K562 (cell line): ENCODE measurements at regions not wholly inside any gene's neighbourhood (a gene's known extent, or its start where the extent isn't known, plus 50 kb on each side); places are given as distances from the start of the nearest gene placed in this dataset.

Source experiments
- ATAC-seq: fragments of 200-7000 bp; cut with Tn5 transposase; 3 replicates; pipeline ENCODE4 v1.9.1; 2020; ENCODE audit warnings: moderate library complexity
- BruUV-seq: library from RNA; stranded (reverse); fragments of 400-500 nt; replicated peaks from 2 replicates; lab custom pipeline; 2021; lab: Mats Ljungman, UMichigan
- CTCF ChIA-PET: fragments of 300-600 bp; formaldehyde crosslinking; extraction: SDS; loops from one replicate; lab custom pipeline; 2021; ENCODE audit warnings: low intra/inter-chr PET ratio; lab: Yijun Ruan, JAX
- POLR2A ChIA-PET: fragments of 300-600, 350-650 bp; sonication (Branson Sonifier 250); formaldehyde crosslinking; extraction: SDS; loops from one replicate; lab custom pipeline; 2021; ENCODE audit warnings: antibody characterized with exemption, inconsistent platforms; lab: Yijun Ruan, JAX
- DNase-seq, 4 experiments: peaks; one replicate each; pipeline versions ENCODE4 v3.0.0 to v3.0.0-alpha.2; 2011 to 2018; ENCODE audit warnings: low spot score in 3 of 4, mixed read lengths in 3 of 4; ENCODE audit errors: extremely low read depth in 1 of 4
- FAIRE-seq: peaks from 2 replicates; lab custom pipeline; 2011; peaks lifted over from hg19 to GRCh38; lab: Jason Lieb, UNC
- H2AFZ ChIP-seq: 2 replicates; pipeline ENCODE4 v1.6.0; 2011; ENCODE audit warnings: low read depth, low read length, control low read depth, inconsistent platforms
- H3K27ac ChIP-seq: fragments of 200-600 bp; 3 replicates; pipeline ENCODE4 v1.8.0; 2011; ENCODE audit warnings: low read depth, mild to moderate bottlenecking, control low read depth, inconsistent platforms, low read length, moderate library complexity, mixed read lengths; ENCODE audit errors: extremely low read depth
- H3K27me3 ChIP-seq, 2 experiments: fragments of 300-600 bp in 1 of 2; 2 replicates in 1 of 2; 3 replicates in 1 of 2; pipeline versions ENCODE4 v1.6.0 to v1.8.0; 2011; ENCODE audit warnings: inconsistent platforms in 2 of 2, low read length in 2 of 2, mild to moderate bottlenecking in 1 of 2, mixed read lengths in 1 of 2, moderate library complexity in 1 of 2; ENCODE audit not compliant: control insufficient read depth in 2 of 2, insufficient read depth in 2 of 2
- H3K36me3 ChIP-seq: fragments of 300-600 bp; 3 replicates; pipeline ENCODE4 v1.8.0; 2011; ENCODE audit warnings: mild to moderate bottlenecking, low read length, inconsistent platforms; ENCODE audit not compliant: control insufficient read depth, insufficient read depth
- H3K4me1 ChIP-seq, 2 experiments: fragments of 200-600 bp in 1 of 2; replicated peaks in 1 of 2; 2 replicates in 1 of 2; 3 replicates in 1 of 2; pipeline versions ENCODE4 v1.5.1 to v1.8.0; 2011; ENCODE audit warnings: inconsistent platforms in 2 of 2, low read length in 2 of 2, mild to moderate bottlenecking in 1 of 2, mixed read lengths in 1 of 2, moderate library complexity in 1 of 2; ENCODE audit not compliant: control insufficient read depth in 2 of 2, insufficient read depth in 2 of 2
- H3K4me2 ChIP-seq: 2 replicates; pipeline ENCODE4 v1.6.1; 2011; ENCODE audit warnings: low read length, control low read depth, inconsistent platforms, mixed read lengths; ENCODE audit not compliant: insufficient read depth
- H3K4me3 ChIP-seq: fragments of 200-600 bp; sonication (generic), shearing (Covaris generic); 2 replicates; pipeline ENCODE4 v1.5.1; 2016; ENCODE audit warnings: control low read depth, inconsistent platforms
- H3K79me2 ChIP-seq: fragments of 200-600 bp; 3 replicates; pipeline ENCODE4 v1.8.0; 2011; ENCODE audit warnings: low read length, inconsistent platforms; ENCODE audit not compliant: control insufficient read depth, insufficient read depth
- H3K9ac ChIP-seq, 2 experiments: 2 replicates each; pipeline versions ENCODE4 v1.6.0 to v1.6.1; 2011; ENCODE audit warnings: low read depth in 2 of 2, low read length in 2 of 2, control low read depth in 1 of 2, inconsistent platforms in 1 of 2, mild to moderate bottlenecking in 1 of 2, mixed read lengths in 1 of 2; ENCODE audit not compliant: insufficient read depth in 1 of 2
- H3K9me1 ChIP-seq: one replicate; pipeline ENCODE4 v1.6.0; 2011; ENCODE audit warnings: inconsistent platforms, mild to moderate bottlenecking, low read length, moderate library complexity; ENCODE audit not compliant: control insufficient read depth, insufficient read depth
- H3K9me3 ChIP-seq: replicated peaks from 2 replicates; pipeline ENCODE4 v1.5.1; 2011; ENCODE audit warnings: low read depth, low read length, inconsistent platforms; ENCODE audit not compliant: control insufficient read depth, insufficient read depth
- H4K20me1 ChIP-seq: replicated peaks from 2 replicates; pipeline ENCODE4 v1.6.1; 2011; ENCODE audit warnings: low read length, inconsistent platforms, mixed read lengths; ENCODE audit not compliant: control insufficient read depth, insufficient read depth
- BRCA1 ChIP-seq, 2 experiments: fragments of 450-650 bp in 1 of 2; sonication (generic) in 1 of 2; formaldehyde crosslinking in 1 of 2; IDR thresholded peaks; 2 replicates each; pipeline versions ENCODE4 v1.5.0 to v1.6.1; 2017 to 2020; ENCODE audit warnings: mild to moderate bottlenecking in 1 of 2, missing genetic modification reagents in 1 of 2
- COPS2 ChIP-seq: fragments of 450-650 bp; conservative IDR thresholded peaks from 2 replicates; pipeline ENCODE4 v1.6.1; 2016; ENCODE audit warnings: mild to moderate bottlenecking, moderate library complexity
- HOMEZ ChIP-seq: fragments of 250-450 bp; sonication (Bioruptor Pico); IDR thresholded peaks from 2 replicates; pipeline ENCODE4 v1.4.0; 2020; ENCODE audit warnings: mild to moderate bottlenecking, moderate library complexity
- KLF6 ChIP-seq: fragments of 250-450 bp; sonication (Bioruptor Pico); IDR thresholded peaks from 2 replicates; pipeline ENCODE4 v1.4.0; 2020; ENCODE audit warnings: mild to moderate bottlenecking, moderate library complexity, borderline replicate concordance
- NCOR1 ChIP-seq: fragments of 450-650 bp; IDR thresholded peaks from 2 replicates; pipeline ENCODE4 v1.6.1; 2016; ENCODE audit warnings: mild to moderate bottlenecking, moderate library complexity
- PTTG1 ChIP-seq: fragments of 450-650 bp; IDR thresholded peaks from 2 replicates; pipeline ENCODE4 v1.6.1; 2016; ENCODE audit warnings: low read depth, mild to moderate bottlenecking, missing genetic modification characterization, missing compliant biosample characterization
- TAF9B ChIP-seq: fragments of 450-650 bp; IDR thresholded peaks from 2 replicates; pipeline ENCODE4 v1.6.1; 2018; ENCODE audit warnings: mild to moderate bottlenecking; ENCODE audit not compliant: partially characterized antibody
- TRIM28 ChIP-seq: fragments of 450-650 bp; IDR thresholded peaks from 2 replicates; pipeline ENCODE4 v1.6.1; 2017
- ZBTB34 ChIP-seq: fragments of 250-450 bp; sonication (Bioruptor Pico); IDR thresholded peaks from 2 replicates; pipeline ENCODE4 v1.8.0; 2021; ENCODE audit warnings: mild to moderate bottlenecking, moderate library complexity
- ZNF143 ChIP-seq: sonication (generic); formaldehyde crosslinking; IDR thresholded peaks from 2 replicates; pipeline ENCODE4 v1.9.0; 2022; ENCODE audit warnings: mild to moderate bottlenecking, missing genetic modification reagents
- ZNF212 ChIP-seq: fragments of 450-650 bp; formaldehyde crosslinking; IDR thresholded peaks from 2 replicates; pipeline ENCODE4 v1.4.0; 2020; ENCODE audit warnings: mild to moderate bottlenecking
- ZNF518B ChIP-seq: fragments of 250-450 bp; sonication (Bioruptor Pico); IDR thresholded peaks from 2 replicates; pipeline ENCODE4 v1.5.0; 2021; ENCODE audit warnings: mild to moderate bottlenecking, moderate library complexity
- ZNF766 ChIP-seq: fragments of 200-800 bp; sonication (Bioruptor generic); conservative IDR thresholded peaks from 2 replicates; pipeline ENCODE4 v1.6.1; 2016; ENCODE audit warnings: missing genetic modification characterization, missing compliant biosample characterization
- WGBS: fragments of 100-300 bp; shearing (Covaris generic); methylation state at CpG from one replicate; pipeline ENCODE4 v1.1.6; 2016; ENCODE audit warnings: low coverage, mixed read lengths; ENCODE audit not compliant: insufficient coverage; ENCODE audit errors: missing lambda C conversion rate; 5-methylcytosine and 5-hydroxymethylcytosine counted together
- in situ Hi-C: fragments of 300-500 bp; cut with MboI; formaldehyde crosslinking; loops from 4 replicates; pipeline ENCODE4 v1.15.0; 2018; ENCODE audit warnings: inconsistent platforms, mixed read lengths
- intact Hi-C: fragments of 100-400 bp; cut with micrococcal nuclease; formaldehyde crosslinking; loops from 2 replicates; pipeline ENCODE4 v1.14.2; 2022

GRCh38 chr1:203968761-203969160, 104.2 kb upstream of the SOX13 start (continued):
- TF ChIP-seq ZNF518B (CRISPR knock-in tag) = no peak
- no peak for TF ChIP-seq ZNF766
- no peak for TF ChIP-seq ZNF212 (CRISPR knock-in tag)
- TF ChIP-seq HOMEZ (CRISPR knock-in tag) = no peak
- no peak for TF ChIP-seq BRCA1 (IDR thresholded peaks at IDR 0.05)
- TF ChIP-seq BRCA1 (CRISPR knock-in tag; IDR thresholded peaks at IDR 0.05) = no peak

- peaks cover 0 to 5% of the 10 kb centered on the region in 2 experiments; a peak in 2 of 5 replicates for H3K27me3 ChIP-seq
- H3K9me3 ChIP-seq = no peaks in the 10 kb centered on the region
- POLR2A ChIA-PET = interaction anchor here (0.9 kb wide), 1 partner anchor 40 kb away, joined by 3 read pairs; no protein-coding TSS in a partner anchor
- H3K4me2 ChIP-seq = no peak overlapping the region
- no peak overlapping the region for H2AFZ ChIP-seq
- no peak for ATAC-seq
- 8% methylated on average over 3 of the region's 3 CpGs for WGBS
- no peaks in the 10 kb centered on the region for H3K9me1 ChIP-seq
- H3K9ac ChIP-seq = no peak overlapping the region
- BruUV-seq = no TSS peak
- TF ChIP-seq TRIM28 (no peak), COPS2 (no peak), ZNF143 (no peak), NCOR1 (no peak), ZBTB34 (no peak), TAF9B (no peak), KLF6 (CRISPR knock-in tag) (no peak), BRCA1 (IDR thresholded peaks at IDR 0.05) (no peak), BRCA1 (CRISPR knock-in tag; IDR thresholded peaks at IDR 0.05) (no peak), PTTG1 (tag) (no peak)
- intact Hi-C loops = no loop called here
- no peak for DNase-seq
- H4K20me1 ChIP-seq = no peaks in the 10 kb centered on the region
- CTCF ChIA-PET = no interaction called here
- no peaks in the 10 kb centered on the region for H3K36me3 ChIP-seq
- H3K4me1 ChIP-seq = no peaks in the 10 kb centered on the region
- FAIRE-seq = no peak
- H3K79me2 ChIP-seq = no peaks in the 10 kb centered on the region
- in situ Hi-C loops = no loop called here
- H3K4me3 ChIP-seq = no peak overlapping the region
- H3K27ac ChIP-seq = no peak overlapping the region
These were observed 103.1 kb upstream of the SOX13 start for GRCh38 chr1:203969846-203970245.
